ENCODE measurements at regions not wholly inside any gene's neighbourhood (a gene's known extent, or its start where the extent isn't known, plus 50 kb on each side); places are given as distances from the start of the nearest gene placed in this dataset.
"Not testable (repeated sequence)": the region's sequence is repeated elsewhere in the genome, so short reads cannot be mapped to it uniquely, and the experiment has no call there.

DNA sequence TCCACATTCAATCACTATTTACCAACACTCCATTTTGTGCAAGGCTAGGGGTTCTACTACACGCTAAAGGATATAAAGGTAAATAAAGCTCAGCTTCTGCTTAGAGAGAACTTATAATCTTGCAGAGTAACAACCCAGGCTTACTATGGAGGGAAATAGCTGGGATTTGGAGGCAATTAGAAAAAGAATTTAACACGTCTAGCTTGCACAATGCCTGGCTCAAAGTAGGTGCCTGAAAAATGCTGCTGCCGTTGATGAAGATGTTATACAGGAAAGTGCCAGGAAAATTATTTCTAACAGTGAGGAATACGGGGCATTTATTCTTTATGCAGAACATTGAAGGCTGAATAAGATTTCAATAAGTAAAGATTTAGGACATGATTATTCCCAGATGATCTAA, 214.2 kb downstream of the KITLG start:
- Histone ChIP-seq H3K27me3 (ENCODE audit: control insufficient read depth in 1 of 2, insufficient read depth in 2 of 2, low read length in 1 of 2) (no peaks in the 10 kb centered on the region), H3K36me3 (ENCODE audit: control insufficient read depth in 1 of 2, insufficient read depth in 2 of 2, low read length in 1 of 2) (no peaks in the 10 kb centered on the region), H3K4me1 (ENCODE audit: control insufficient read depth in 1 of 2, insufficient read depth in 2 of 2, low read length in 2 of 2) (peaks cover 0 to 1% of the 10 kb centered on the region in 2 donors), H3K27ac (ENCODE audit: low read depth in 1 of 2, low read length in 2 of 2) (no peak overlapping the region), H3K4me3 (ENCODE audit: low read length in 2 of 2) (no peak overlapping the region), H3K9me3 (ENCODE audit: control insufficient read depth, low read length) (no peaks in the 10 kb centered on the region)
- intact Hi-C loops (cut with DNase I): no loop called here
- DNase-seq: no peak
- whole genome bisulfite sequencing, 2 donors: 87 to 88% methylated on average over 4 of the region's 4 CpGs
- ATAC-seq (ENCODE audit: low FRiP score): no peak

DNA sequence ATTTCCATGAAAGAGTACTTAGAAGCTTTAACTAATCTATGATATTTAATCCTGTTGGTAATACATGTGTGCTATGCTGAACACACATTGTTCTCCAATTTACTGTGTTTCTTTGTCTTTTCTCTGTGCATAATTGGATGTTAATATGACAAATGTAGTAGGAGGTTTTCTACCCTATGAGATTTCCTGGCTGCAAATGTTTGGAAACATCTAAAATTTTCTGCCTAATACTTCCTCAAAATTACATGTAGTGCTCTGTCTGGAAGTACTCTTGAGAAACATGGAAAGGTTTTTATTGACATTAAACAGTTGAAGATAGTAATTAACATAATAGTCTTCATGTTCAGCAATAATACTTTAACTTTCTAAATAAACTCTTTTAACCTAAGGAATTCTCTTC, 213.0 kb downstream of the KITLG start:
- Histone ChIP-seq H3K4me3 (ENCODE audit: low read length in 2 of 2) (no peak overlapping the region), H3K4me1 (ENCODE audit: control insufficient read depth in 1 of 2, insufficient read depth in 2 of 2, low read length in 2 of 2) (peaks cover 0 to 1% of the 10 kb centered on the region in 2 donors), H3K27ac (ENCODE audit: low read depth in 1 of 2, low read length in 2 of 2) (no peak overlapping the region), H3K36me3 (ENCODE audit: control insufficient read depth in 1 of 2, insufficient read depth in 2 of 2, low read length in 1 of 2) (no peaks in the 10 kb centered on the region), H3K27me3 (ENCODE audit: control insufficient read depth in 1 of 2, insufficient read depth in 2 of 2, low read length in 1 of 2) (no peaks in the 10 kb centered on the region), H3K9me3 (ENCODE audit: control insufficient read depth, low read length) (no peaks in the 10 kb centered on the region)
- ATAC-seq (ENCODE audit: low FRiP score) (no peak), DNase-seq (no peak)
- intact Hi-C loops (cut with DNase I): no loop called here

- H3K9me3 ChIP-seq (ENCODE audit: control insufficient read depth, low read length); intact Hi-C loops (cut with DNase I); ATAC-seq (ENCODE audit: low FRiP score): not testable (repeated sequence)
Measured at GRCh38 chr12:88368077-88368476, 212.2 kb downstream of the KITLG start.

DNA sequence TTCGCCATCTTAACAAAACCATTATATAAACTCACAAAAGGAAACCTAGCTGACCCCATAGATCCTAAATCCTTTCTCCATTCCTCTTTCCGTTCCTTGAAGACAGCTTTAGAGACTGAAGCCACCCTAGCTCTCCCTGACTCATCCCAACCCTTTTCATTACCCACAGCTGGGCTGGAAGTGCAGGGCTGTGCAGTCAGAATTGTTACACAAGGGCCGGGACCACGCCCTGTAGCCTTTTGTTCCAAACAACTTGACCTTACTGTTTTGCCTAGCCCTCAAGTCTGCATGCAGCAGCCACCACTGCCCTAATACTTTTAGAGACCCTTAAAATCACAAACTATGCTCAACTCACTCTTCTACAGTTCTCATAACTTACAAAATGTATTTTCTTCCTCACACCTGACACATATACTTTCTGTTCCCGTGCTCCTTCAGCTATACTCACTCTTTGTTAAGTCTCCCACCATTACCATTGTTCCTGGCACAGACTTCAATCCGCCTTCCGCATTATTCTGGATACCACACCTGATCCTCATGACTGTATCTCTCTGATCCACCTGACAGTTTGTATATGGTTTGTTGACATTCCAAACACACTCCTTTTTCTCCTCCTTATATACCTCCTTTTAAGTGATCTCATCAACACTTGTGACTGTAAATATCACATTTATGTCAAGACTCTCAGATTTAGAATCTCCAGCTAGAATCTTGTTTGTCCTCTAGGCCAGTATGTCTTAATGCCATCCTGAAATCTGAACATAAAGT, 208.7 kb downstream of the KITLG start:
- DNase-seq (peak in 1 of 2 donors; percentile 51), ATAC-seq (ENCODE audit: low FRiP score) (no peak)
- 92 to 95% methylated on average over 7 of the region's 7 CpGs for WGBS, 2 donors
- Histone ChIP-seq H3K36me3 (ENCODE audit: control insufficient read depth in 1 of 2, insufficient read depth in 2 of 2, low read length in 1 of 2) (no peaks in the 10 kb centered on the region), H3K27me3 (ENCODE audit: control insufficient read depth in 1 of 2, insufficient read depth in 2 of 2, low read length in 1 of 2) (no peaks in the 10 kb centered on the region), H3K4me1 (ENCODE audit: control insufficient read depth in 1 of 2, insufficient read depth in 2 of 2, low read length in 2 of 2) (no peaks in the 10 kb centered on the region), H3K27ac (ENCODE audit: low read depth in 1 of 2, low read length in 2 of 2) (no peak overlapping the region), H3K9me3 (ENCODE audit: control insufficient read depth, low read length) (no peaks in the 10 kb centered on the region), H3K4me3 (ENCODE audit: low read length in 2 of 2) (no peak overlapping the region)
- intact Hi-C loops (cut with DNase I): no loop called here

More at GRCh38 chr12:88368077-88368476, 212.2 kb downstream of the KITLG start:
- H3K4me1 ChIP-seq (ENCODE audit: control insufficient read depth in 1 of 2, insufficient read depth in 2 of 2, low read length in 2 of 2); DNase-seq; H3K36me3 ChIP-seq (ENCODE audit: control insufficient read depth in 1 of 2, insufficient read depth in 2 of 2, low read length in 1 of 2); H3K4me3 ChIP-seq (ENCODE audit: low read length in 2 of 2); H3K27me3 ChIP-seq (ENCODE audit: control insufficient read depth in 1 of 2, insufficient read depth in 2 of 2, low read length in 1 of 2); H3K27ac ChIP-seq (ENCODE audit: low read depth in 1 of 2, low read length in 2 of 2): not testable (repeated sequence)
- WGBS, 2 donors: 92% methylated on average over 5 of the region's 5 CpGs

- H3K9me3 ChIP-seq (ENCODE audit: control insufficient read depth, low read length): no peaks in the 10 kb centered on the region
- ATAC-seq (ENCODE audit: low FRiP score) (no peak), DNase-seq (no peak)
- H3K4me1 ChIP-seq (ENCODE audit: control insufficient read depth in 1 of 2, insufficient read depth in 2 of 2, low read length in 2 of 2): no peaks in the 10 kb centered on the region
- no peaks in the 10 kb centered on the region for H3K36me3 ChIP-seq (ENCODE audit: control insufficient read depth in 1 of 2, insufficient read depth in 2 of 2, low read length in 1 of 2)
- no peak overlapping the region for H3K27ac ChIP-seq (ENCODE audit: low read depth in 1 of 2, low read length in 2 of 2)
- H3K27me3 ChIP-seq (ENCODE audit: control insufficient read depth in 1 of 2, insufficient read depth in 2 of 2, low read length in 1 of 2): no peaks in the 10 kb centered on the region
- no peak overlapping the region for H3K4me3 ChIP-seq (ENCODE audit: low read length in 2 of 2)
- 93 to 94% methylated on average over 6 of the region's 6 CpGs for WGBS, 2 donors
- intact Hi-C loops (cut with DNase I): no loop called here
Measured at GRCh38 chr12:88375306-88376305, 204.7 kb downstream of the KITLG start.

- Histone ChIP-seq H3K4me1 (ENCODE audit: control insufficient read depth in 1 of 2, insufficient read depth in 2 of 2, low read length in 2 of 2) (no peaks in the 10 kb centered on the region), H3K36me3 (ENCODE audit: control insufficient read depth in 1 of 2, insufficient read depth in 2 of 2, low read length in 1 of 2) (no peaks in the 10 kb centered on the region), H3K9me3 (ENCODE audit: control insufficient read depth, low read length) (no peaks in the 10 kb centered on the region), H3K4me3 (ENCODE audit: low read length in 2 of 2) (no peak overlapping the region), H3K27ac (ENCODE audit: low read depth in 1 of 2, low read length in 2 of 2) (no peak overlapping the region), H3K27me3 (ENCODE audit: control insufficient read depth in 1 of 2, insufficient read depth in 2 of 2, low read length in 1 of 2) (no peaks in the 10 kb centered on the region)
- intact Hi-C loops (cut with DNase I): no loop called here
- ATAC-seq (ENCODE audit: low FRiP score) (no peak), DNase-seq (no peak)
Measured at GRCh38 chr12:88377973-88378372, 202.3 kb downstream of the KITLG start.

DNA sequence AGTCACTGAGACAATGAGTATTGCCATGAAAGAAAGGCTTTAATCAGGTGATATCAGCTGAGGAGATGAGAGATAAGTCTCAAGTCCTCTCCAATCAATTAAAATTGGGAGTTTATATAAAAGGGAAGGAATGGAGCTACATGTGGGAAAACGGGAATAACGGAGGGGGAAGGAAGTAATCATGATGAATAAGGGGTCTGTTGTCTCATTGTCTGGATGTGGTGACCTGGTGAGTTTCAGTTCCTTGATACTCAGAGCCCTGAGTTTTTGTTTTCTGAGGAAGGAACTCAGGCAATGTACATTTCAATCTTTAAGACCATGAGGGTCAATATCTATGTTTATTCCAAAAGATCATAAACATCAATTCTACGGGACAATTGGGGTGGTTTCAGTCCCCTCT, 198.8 kb downstream of the KITLG start:
- DNase-seq: no peak
- Histone ChIP-seq H3K27ac (ENCODE audit: low read depth in 1 of 2, low read length in 2 of 2) (no peak overlapping the region), H3K4me3 (ENCODE audit: low read length in 2 of 2) (no peak overlapping the region), H3K9me3 (ENCODE audit: control insufficient read depth, low read length) (no peaks in the 10 kb centered on the region), H3K4me1 (ENCODE audit: control insufficient read depth in 1 of 2, insufficient read depth in 2 of 2, low read length in 2 of 2) (no peaks in the 10 kb centered on the region), H3K27me3 (ENCODE audit: control insufficient read depth in 1 of 2, insufficient read depth in 2 of 2, low read length in 1 of 2) (no peaks in the 10 kb centered on the region), H3K36me3 (ENCODE audit: control insufficient read depth in 1 of 2, insufficient read depth in 2 of 2, low read length in 1 of 2) (no peaks in the 10 kb centered on the region)
- intact Hi-C loops (cut with DNase I): no loop called here
- no peak for ATAC-seq (ENCODE audit: low FRiP score)
- 87 to 89% methylated on average over 3 of the region's 3 CpGs for WGBS, 2 donors

GRCh38 chr12:88383405-88383804, 196.9 kb downstream of the KITLG start:
- Histone ChIP-seq H3K36me3 (ENCODE audit: control insufficient read depth in 1 of 2, insufficient read depth in 2 of 2, low read length in 1 of 2) (no peaks in the 10 kb centered on the region), H3K27me3 (ENCODE audit: control insufficient read depth in 1 of 2, insufficient read depth in 2 of 2, low read length in 1 of 2) (no peaks in the 10 kb centered on the region), H3K27ac (ENCODE audit: low read depth in 1 of 2, low read length in 2 of 2) (no peak overlapping the region), H3K4me3 (ENCODE audit: low read length in 2 of 2) (no peak overlapping the region), H3K4me1 (ENCODE audit: control insufficient read depth in 1 of 2, insufficient read depth in 2 of 2, low read length in 2 of 2) (no peaks in the 10 kb centered on the region), H3K9me3 (ENCODE audit: control insufficient read depth, low read length) (no peaks in the 10 kb centered on the region)
- DNase-seq (no peak), ATAC-seq (ENCODE audit: low FRiP score) (no peak)
- 87 to 88% methylated on average over 1 of the region's 1 CpG for WGBS, 2 donors
- intact Hi-C loops (cut with DNase I): no loop called here
